NT2/D1 (cell line): ENCODE measurements at regions not wholly inside any gene's neighbourhood (a gene's known extent, or its start where the extent isn't known, plus 50 kb on each side); places are given as distances from the start of the nearest gene placed in this dataset.

Source experiments
- DNase-seq: peaks from one replicate; pipeline ENCODE4 v3.0.0-alpha.2; 2011; ENCODE audit warnings: low read depth, low spot score
- H3K27me3 ChIP-seq: 2 replicates; pipeline ENCODE4 v1.6.0; 2011; ENCODE audit warnings: mild to moderate bottlenecking; ENCODE audit not compliant: insufficient read length, insufficient read depth
- H3K36me3 ChIP-seq: 2 replicates; pipeline ENCODE4 v1.6.1; 2011; ENCODE audit warnings: mild to moderate bottlenecking, low read length, mixed read lengths; ENCODE audit not compliant: insufficient read depth, insufficient read length
- H3K4me1 ChIP-seq: 2 replicates; pipeline ENCODE4 v1.5.1; 2011; ENCODE audit not compliant: insufficient read depth, insufficient read length
- H3K4me3 ChIP-seq: 2 replicates; pipeline ENCODE4 v1.5.1; 2011; ENCODE audit warnings: low read depth; ENCODE audit not compliant: insufficient read length
- H3K9ac ChIP-seq: 2 replicates; pipeline ENCODE4 v1.6.0; 2011; ENCODE audit warnings: low read depth; ENCODE audit not compliant: insufficient read length
- H3K9me3 ChIP-seq: 2 replicates; pipeline ENCODE4 v1.5.1; 2011; ENCODE audit warnings: mild to moderate bottlenecking, low read length; ENCODE audit not compliant: insufficient read depth
- SUZ12 ChIP-seq: IDR thresholded peaks from 2 replicates; pipeline ENCODE4 v1.6.1; 2011; ENCODE audit not compliant: insufficient read length, insufficient read depth; ENCODE audit errors: extremely low read depth
- YY1 ChIP-seq: IDR thresholded peaks from 2 replicates; pipeline ENCODE4 v1.6.1; 2011; ENCODE audit not compliant: insufficient read length, insufficient read depth
- ZNF274 ChIP-seq: IDR thresholded peaks from 2 replicates; pipeline ENCODE4 v1.6.1; 2011; ENCODE audit warnings: mild to moderate bottlenecking, low read depth, low read length

- no peak overlapping the region for H3K4me3 ChIP-seq
- DNase-seq = no peak
- no peak for TF ChIP-seq ZNF274
- TF ChIP-seq YY1 = no peak
- TF ChIP-seq SUZ12 = no peak
Observed at GRCh38 chr11:91906871-91907624, 317.6 kb upstream of the FAT3 start.

GRCh38 chr11:91904792-91905785 lies 319.5 kb upstream of the FAT3 start:
- no peaks in the 10 kb centered on the region for H3K27me3 ChIP-seq
- H3K36me3 ChIP-seq = no peaks in the 10 kb centered on the region
- no peak overlapping the region for H3K4me3 ChIP-seq
- TF ChIP-seq SUZ12 = no peak
- no peak for TF ChIP-seq YY1
- no peak for TF ChIP-seq ZNF274
- no peak overlapping the region for H3K9ac ChIP-seq
- no peaks in the 10 kb centered on the region for H3K4me1 ChIP-seq
- H3K9me3 ChIP-seq = no peaks in the 10 kb centered on the region
- no peak for DNase-seq

More at GRCh38 chr11:91906871-91907624, 317.6 kb upstream of the FAT3 start:
- Histone ChIP-seq H3K27me3 (no peaks in the 10 kb centered on the region), H3K9ac (no peak overlapping the region), H3K36me3 (no peaks in the 10 kb centered on the region), H3K9me3 (no peaks in the 10 kb centered on the region), H3K4me1 (no peaks in the 10 kb centered on the region)

DNA sequence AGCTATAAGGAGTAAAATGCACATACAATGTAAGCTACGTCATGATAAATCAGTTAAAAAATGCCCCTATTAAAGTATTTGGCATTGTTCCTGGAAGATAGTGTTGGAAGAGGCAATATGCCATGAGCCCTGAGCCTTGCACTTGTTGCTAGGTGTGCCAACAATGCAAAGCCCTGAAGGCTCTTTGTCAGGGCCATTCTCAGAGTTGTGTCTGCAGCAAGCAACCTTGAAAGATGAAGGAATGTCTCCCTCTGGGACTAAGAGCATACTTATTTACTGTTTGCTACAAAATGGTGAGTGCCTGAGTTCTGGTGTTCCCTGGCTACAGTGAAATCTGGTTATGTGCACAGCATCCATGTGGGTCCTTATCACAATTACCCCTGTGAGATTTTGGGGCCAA lies 322.3 kb upstream of the FAT3 start:
- no peaks in the 10 kb centered on the region for H3K9me3 ChIP-seq
- no peaks in the 10 kb centered on the region for H3K27me3 ChIP-seq
- H3K4me1 ChIP-seq = no peaks in the 10 kb centered on the region
- no peak overlapping the region for H3K9ac ChIP-seq
- H3K4me3 ChIP-seq = no peak overlapping the region
- TF ChIP-seq YY1 = no peak
- no peak for DNase-seq
- no peaks in the 10 kb centered on the region for H3K36me3 ChIP-seq

GRCh38 chr11:91880660-91881059 lies 344.0 kb upstream of the FAT3 start:
- no peaks in the 10 kb centered on the region for H3K9me3 ChIP-seq
- no peak overlapping the region for H3K9ac ChIP-seq
- TF ChIP-seq ZNF274 = no peak
- TF ChIP-seq SUZ12 = no peak
- no peak for TF ChIP-seq YY1
- no peaks in the 10 kb centered on the region for H3K4me1 ChIP-seq
- no peaks in the 10 kb centered on the region for H3K36me3 ChIP-seq
- no peaks in the 10 kb centered on the region for H3K27me3 ChIP-seq
- no peak for DNase-seq
- H3K4me3 ChIP-seq = no peak overlapping the region

GRCh38 chr11:91876746-91877145 lies 347.9 kb upstream of the FAT3 start:
- H3K9me3 ChIP-seq = no peaks in the 10 kb centered on the region
- no peak overlapping the region for H3K9ac ChIP-seq
- H3K4me3 ChIP-seq = no peak overlapping the region
- TF ChIP-seq SUZ12 (no peak), ZNF274 (no peak), YY1 (no peak)
- H3K27me3 ChIP-seq = no peaks in the 10 kb centered on the region
- no peaks in the 10 kb centered on the region for H3K4me1 ChIP-seq
- no peak for DNase-seq
- no peaks in the 10 kb centered on the region for H3K36me3 ChIP-seq

DNA sequence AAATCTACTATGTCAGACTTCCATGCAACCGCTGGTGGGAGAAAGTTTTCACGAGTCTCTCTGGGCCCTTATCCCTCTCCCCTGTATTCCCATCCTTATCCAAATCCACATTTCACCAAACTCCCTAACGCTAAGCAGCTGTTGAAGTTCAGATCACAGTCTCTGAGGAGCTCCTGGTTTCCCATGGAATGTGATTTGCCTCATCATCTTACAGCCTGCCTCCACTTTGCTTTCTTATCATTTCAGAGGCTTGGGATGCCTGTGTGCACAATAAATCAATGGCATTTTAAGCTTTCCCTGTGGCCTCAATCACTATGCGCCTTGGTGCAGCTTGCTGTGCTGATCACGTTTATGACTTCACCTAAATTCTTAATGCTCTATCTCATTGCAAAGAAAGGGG lies 352.4 kb upstream of the FAT3 start:
- no peak for DNase-seq
- Histone ChIP-seq H3K4me1 (no peaks in the 10 kb centered on the region), H3K4me3 (no peak overlapping the region), H3K9me3 (no peaks in the 10 kb centered on the region), H3K36me3 (no peaks in the 10 kb centered on the region), H3K9ac (no peak overlapping the region), H3K27me3 (no peaks in the 10 kb centered on the region)
- TF ChIP-seq YY1 (no peak), SUZ12 (no peak), ZNF274 (no peak)

DNA sequence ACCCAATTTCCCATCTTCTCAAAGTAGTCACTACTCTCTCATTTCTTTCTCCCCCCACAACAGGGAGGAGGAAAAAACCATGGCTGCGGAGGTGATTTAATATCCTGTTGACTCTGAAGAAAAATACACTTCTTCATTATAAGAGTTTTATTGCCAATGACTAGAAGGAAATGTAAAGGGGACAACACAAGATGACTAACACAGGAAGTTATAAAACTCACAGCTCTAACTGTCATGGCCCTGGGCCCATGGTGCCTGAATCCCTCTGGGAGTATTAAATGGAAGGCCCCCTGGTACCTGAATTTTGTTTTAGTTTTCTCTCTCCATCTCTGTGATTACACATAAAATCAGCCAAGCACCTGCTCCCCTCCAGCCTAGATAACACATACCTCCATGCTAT lies 352.8 kb upstream of the FAT3 start:
- DNase-seq = no peak

More for the DNA sequence above, 352.8 kb upstream of the FAT3 start:
- H3K4me3 ChIP-seq = no peak overlapping the region
- H3K9ac ChIP-seq = no peak overlapping the region
- H3K36me3 ChIP-seq = no peaks in the 10 kb centered on the region
- H3K4me1 ChIP-seq = no peaks in the 10 kb centered on the region
- no peaks in the 10 kb centered on the region for H3K27me3 ChIP-seq
- TF ChIP-seq ZNF274 = no peak
- TF ChIP-seq YY1 = no peak
- TF ChIP-seq SUZ12 = no peak
- H3K9me3 ChIP-seq = no peaks in the 10 kb centered on the region
